GM12878 (cell line): ENCODE measurements at regions not wholly inside any gene's neighbourhood (a gene's known extent, or its start where the extent isn't known, plus 50 kb on each side); places are given as distances from the start of the nearest gene placed in this dataset.

Experiments used
- ATAC-seq: fragments of 200-7000 bp; cut with Tn5 transposase; 3 replicates; pipeline ENCODE4 v1.9.1; 2020; ENCODE audit warnings: mild to moderate bottlenecking, moderate library complexity
- BruUV-seq: library from RNA; stranded (reverse); fragments of 400-500 nt; replicated peaks from 2 replicates; lab custom pipeline; 2021; lab: Mats Ljungman, UMichigan
- CTCF ChIA-PET: fragments of 300-600 bp; sonication (Branson Sonifier 250); formaldehyde crosslinking; extraction: SDS; loops from one replicate; lab custom pipeline; 2021; ENCODE audit warnings: inconsistent platforms; lab: Yijun Ruan, JAX
- POLR2A ChIA-PET: fragments of 350-600 bp; formaldehyde crosslinking; extraction: SDS; loops from one replicate; lab custom pipeline; 2021; ENCODE audit warnings: inconsistent platforms; lab: Charles Lee
- RAD21 ChIA-PET: fragments of 300-600 bp; sonication (Branson Sonifier 250); formaldehyde crosslinking; loops from one replicate; lab custom pipeline; 2023; ENCODE audit warnings: antibody characterized with exemption; ENCODE audit not compliant: unreplicated experiment; lab: Charles Lee
- SMC1A ChIA-PET: fragments of 300-600 bp; sonication (Branson Sonifier 250); formaldehyde crosslinking; loops from one replicate; lab custom pipeline; 2023; ENCODE audit not compliant: unreplicated experiment, uncharacterized antibody; lab: Charles Lee
- DNase-seq: peaks from one replicate; pipeline ENCODE4 v3.0.0-alpha.2; 2011; ENCODE audit warnings: low read depth, low spot score
- FAIRE-seq: peaks from 3 replicates; lab custom pipeline; 2011; peaks lifted over from hg19 to GRCh38; lab: Jason Lieb, UNC
- H2AFZ ChIP-seq: 2 replicates; pipeline ENCODE4 v1.6.0; 2011; ENCODE audit warnings: low read depth, low read length, control low read depth; ENCODE audit not compliant: control insufficient read depth
- H3K27ac ChIP-seq: 2 replicates; pipeline ENCODE4 v1.5.1; 2011; ENCODE audit warnings: control low read depth; ENCODE audit not compliant: control insufficient read depth, insufficient read depth
- H3K27me3 ChIP-seq, 2 experiments: replicated peaks in 1 of 2; 2 replicates each; pipeline versions ENCODE4 v1.6.0 to v1.6.1; 2011; ENCODE audit warnings: low read length in 1 of 2; ENCODE audit not compliant: control insufficient read depth in 2 of 2, insufficient read depth in 2 of 2
- H3K36me3 ChIP-seq, 2 experiments: 2 replicates each; pipeline ENCODE4 v1.5.1; 2011; ENCODE audit warnings: low read length in 1 of 2; ENCODE audit not compliant: control insufficient read depth in 2 of 2, insufficient read depth in 2 of 2
- H3K4me1 ChIP-seq: 2 replicates; pipeline ENCODE4 v1.6.1; 2011; ENCODE audit warnings: mild to moderate bottlenecking, low read length, moderate library complexity, mixed read lengths; ENCODE audit not compliant: control insufficient read depth, insufficient read depth
- H3K4me2 ChIP-seq: 2 replicates; pipeline ENCODE4 v1.6.0; 2011; ENCODE audit warnings: control low read depth; ENCODE audit not compliant: control insufficient read depth, insufficient read depth
- H3K4me3 ChIP-seq: fragments of 200-600 bp; sonication (generic); 2 replicates; pipeline ENCODE4 v1.5.1; 2016
- H3K79me2 ChIP-seq: 2 replicates; pipeline ENCODE4 v1.6.0; 2011; ENCODE audit warnings: low read length; ENCODE audit not compliant: control insufficient read depth, insufficient read depth
- H3K9ac ChIP-seq: 2 replicates; pipeline ENCODE4 v1.8.0; 2011; ENCODE audit warnings: low read length, control low read depth, mixed read lengths; ENCODE audit not compliant: control insufficient read depth, insufficient read depth
- H3K9me3 ChIP-seq: replicated peaks from 3 replicates; pipeline ENCODE4 v1.5.1; 2011; ENCODE audit warnings: mild to moderate bottlenecking, low read length; ENCODE audit not compliant: control insufficient read depth, insufficient read depth
- H4K20me1 ChIP-seq: 2 replicates; pipeline ENCODE4 v1.6.0; 2011; ENCODE audit not compliant: control insufficient read depth, insufficient read depth
- BCL3 ChIP-seq: IDR thresholded peaks from 2 replicates; pipeline ENCODE4 v1.6.1; 2011; ENCODE audit warnings: borderline replicate concordance, low read depth, mild to moderate bottlenecking, moderate library complexity, low read length; ENCODE audit not compliant: insufficient read depth, poor library complexity, severe bottlenecking
- BCLAF1 ChIP-seq: fragments of 450-650 bp; IDR thresholded peaks from 2 replicates; pipeline ENCODE4 v1.6.1; 2017; ENCODE audit warnings: antibody characterized with exemption, mild to moderate bottlenecking, moderate library complexity
- CHD4 ChIP-seq: fragments of 200-600 bp; sonication (generic); IDR thresholded peaks from 2 replicates; pipeline ENCODE4 v1.6.1; 2016; ENCODE audit warnings: mild to moderate bottlenecking
- DPF2 ChIP-seq: fragments of 450-650 bp; IDR thresholded peaks from 2 replicates; pipeline ENCODE4 v1.6.1; 2017; ENCODE audit warnings: mild to moderate bottlenecking
- KLF5 ChIP-seq: fragments of 450-650 bp; IDR thresholded peaks from 2 replicates; pipeline ENCODE4 v1.6.1; 2014; ENCODE audit warnings: mild to moderate bottlenecking; ENCODE audit not compliant: partially characterized antibody
- MEF2A ChIP-seq: IDR thresholded peaks from 2 replicates; pipeline ENCODE4 v1.6.1; 2011; ENCODE audit warnings: low read depth, mild to moderate bottlenecking, low read length, moderate library complexity; ENCODE audit not compliant: insufficient read depth
- NRF1 ChIP-seq: conservative IDR thresholded peaks from 2 replicates; pipeline ENCODE4 v1.6.1; 2011; ENCODE audit warnings: mild to moderate bottlenecking, low read depth, low read length, improper control_type of control experiment
- SPI1 ChIP-seq: IDR thresholded peaks from 2 replicates; pipeline ENCODE4 v1.6.1; 2011; ENCODE audit warnings: low read depth, mild to moderate bottlenecking, low read length, moderate library complexity, borderline replicate concordance; ENCODE audit not compliant: insufficient read depth
- SUZ12 ChIP-seq: fragments of 200-600 bp; sonication (generic); IDR thresholded peaks from one replicate; pipeline ENCODE4 v1.6.1; 2018; ENCODE audit warnings: antibody characterized with exemption, mild to moderate bottlenecking; ENCODE audit not compliant: unreplicated experiment
- TARDBP ChIP-seq: IDR thresholded peaks from 2 replicates; pipeline ENCODE4 v1.6.1; 2016; ENCODE audit warnings: borderline replicate concordance
- USF2 ChIP-seq: IDR thresholded peaks from 2 replicates; pipeline ENCODE4 v1.6.1; 2011; ENCODE audit warnings: low read depth, low read length, improper control_type of control experiment, borderline replicate concordance
- YBX1 ChIP-seq: fragments of 450-650 bp; IDR thresholded peaks from 2 replicates; pipeline ENCODE4 v1.6.1; 2016; ENCODE audit warnings: antibody characterized with exemption
- ZBTB40 ChIP-seq: fragments of 450-650 bp; IDR thresholded peaks from 2 replicates; pipeline ENCODE4 v1.6.1; 2016; ENCODE audit warnings: mild to moderate bottlenecking, moderate library complexity, borderline replicate concordance
- WGBS: methylation state at CpG from one replicate; pipeline ENCODE4 v1.1.6; 2016; ENCODE audit warnings: low lambda C conversion rate; ENCODE audit not compliant: insufficient replicate concordance, insufficient coverage; ENCODE audit errors: missing lambda C conversion rate; 5-methylcytosine and 5-hydroxymethylcytosine counted together
- in situ Hi-C: fragments of 300-500 bp; cut with MboI; formaldehyde crosslinking; loops from 9 replicates; pipeline ENCODE4 v1.14.3; 2018; ENCODE audit warnings: mixed read lengths
- intact Hi-C: fragments of 100-400 bp; cut with micrococcal nuclease; formaldehyde crosslinking; loops from one replicate; pipeline ENCODE4 v1.14.2; 2022; ENCODE audit not compliant: unreplicated experiment

GRCh38 chr7:33814400-33814799 lies 90.9 kb upstream of the BMPER start:
- RAD21 ChIA-PET, result no interaction called here
- 14% methylated on average over 6 of the region's 6 CpGs for WGBS
- no peak for ATAC-seq
- no peak for DNase-seq
- Histone ChIP-seq H3K79me2 (no peaks in the 10 kb centered on the region), H3K4me2 (no peak overlapping the region), H3K27ac (no peak overlapping the region), H3K4me1 (no peaks in the 10 kb centered on the region), H3K36me3 (no peaks in the 10 kb centered on the region), H3K9ac (no peak overlapping the region), H3K9me3 (no peaks in the 10 kb centered on the region), H3K4me3 (no peak overlapping the region), H4K20me1 (no peaks in the 10 kb centered on the region), H2AFZ (no peak overlapping the region), H3K27me3 (no peaks in the 10 kb centered on the region)
- intact Hi-C loops, result no loop called here
- BruUV-seq, result no TSS peak
- TF ChIP-seq KLF5, result no peak
- no peak for TF ChIP-seq MEF2A
- TF ChIP-seq TARDBP, result no peak
- TF ChIP-seq BCLAF1, result no peak
- no peak for TF ChIP-seq SPI1
- no peak for TF ChIP-seq ZBTB40
- no peak for TF ChIP-seq NRF1
- TF ChIP-seq USF2, result no peak
- no peak for TF ChIP-seq YBX1
- no peak for TF ChIP-seq SUZ12
- no peak for TF ChIP-seq CHD4
- no peak for TF ChIP-seq DPF2
- no peak for TF ChIP-seq BCL3
- CTCF ChIA-PET, result no interaction called here
- in situ Hi-C loops, result no loop called here
- POLR2A ChIA-PET, result no interaction called here
- FAIRE-seq, result no peak
- SMC1A ChIA-PET, result no interaction called here
